GM19035 (cell line): ENCODE measurements at regions not wholly inside any gene's neighbourhood (a gene's known extent, or its start where the extent isn't known, plus 50 kb on each side); places are given as distances from the start of the nearest gene placed in this dataset.

Source experiments
- ATAC-seq: cut with Tn5 transposase; IDR thresholded peaks from one replicate; pipeline ENCODE4 v1.9.1; 2021; ENCODE audit not compliant: unreplicated experiment

DNA sequence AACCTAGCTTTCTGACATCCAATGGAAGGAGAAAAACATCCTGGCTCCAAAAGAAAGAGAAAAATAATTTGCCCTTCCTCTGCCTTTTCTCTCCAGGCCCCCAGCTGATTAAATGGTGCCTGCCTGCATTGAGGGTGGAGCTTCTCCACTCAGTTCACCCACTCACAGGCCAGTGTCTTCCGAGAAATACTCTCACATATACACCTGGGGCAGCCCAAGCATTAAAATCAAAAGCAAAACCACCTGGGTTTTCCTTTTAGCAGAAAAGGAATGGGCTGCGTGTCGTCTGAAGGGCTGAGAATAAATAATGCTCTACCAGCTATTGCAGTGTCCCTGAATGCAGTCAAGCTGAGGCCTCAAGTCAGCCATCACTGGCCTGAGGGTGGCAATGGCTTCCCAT lies 1143.8 kb upstream of the TENM4 start:
- no peak for ATAC-seq

DNA sequence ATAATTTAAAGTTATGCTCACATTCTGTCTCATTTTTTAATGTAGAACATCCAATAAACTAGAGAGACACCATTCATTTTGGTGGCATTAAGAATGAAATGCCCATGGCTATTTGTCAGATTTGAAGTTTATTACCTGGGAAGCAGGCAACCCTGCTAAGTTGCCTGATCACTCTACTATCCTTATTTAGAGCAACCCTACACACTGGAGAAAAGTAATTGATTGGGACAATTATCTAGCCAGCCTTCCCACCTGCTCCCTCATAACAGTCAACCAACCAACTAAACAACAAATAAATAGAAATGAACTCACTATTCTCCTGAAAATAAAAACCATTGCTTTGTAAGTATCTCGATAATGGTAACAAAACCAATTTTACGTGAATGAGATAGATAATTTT lies 1129.0 kb upstream of the TENM4 start:
- no peak for ATAC-seq

DNA sequence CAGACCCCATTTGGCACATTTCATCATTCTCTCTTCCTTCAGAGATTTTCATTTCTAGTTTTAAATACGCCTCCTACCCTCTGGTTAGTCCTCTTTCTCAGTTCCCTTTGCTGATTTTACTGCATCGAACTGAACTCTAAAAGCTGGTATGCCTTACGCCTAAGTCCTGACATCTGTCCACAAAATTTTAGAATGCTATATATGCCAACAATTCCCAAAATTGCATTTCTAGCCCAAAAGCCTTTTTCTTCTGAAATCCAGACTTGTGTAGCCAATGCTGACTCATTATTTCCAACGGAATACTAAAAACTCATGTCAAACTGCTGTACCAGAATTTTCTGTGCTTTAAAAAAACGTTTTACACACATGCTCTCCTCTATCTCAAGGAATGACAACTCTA lies 1124.4 kb upstream of the TENM4 start:
- ATAC-seq, result no peak

DNA sequence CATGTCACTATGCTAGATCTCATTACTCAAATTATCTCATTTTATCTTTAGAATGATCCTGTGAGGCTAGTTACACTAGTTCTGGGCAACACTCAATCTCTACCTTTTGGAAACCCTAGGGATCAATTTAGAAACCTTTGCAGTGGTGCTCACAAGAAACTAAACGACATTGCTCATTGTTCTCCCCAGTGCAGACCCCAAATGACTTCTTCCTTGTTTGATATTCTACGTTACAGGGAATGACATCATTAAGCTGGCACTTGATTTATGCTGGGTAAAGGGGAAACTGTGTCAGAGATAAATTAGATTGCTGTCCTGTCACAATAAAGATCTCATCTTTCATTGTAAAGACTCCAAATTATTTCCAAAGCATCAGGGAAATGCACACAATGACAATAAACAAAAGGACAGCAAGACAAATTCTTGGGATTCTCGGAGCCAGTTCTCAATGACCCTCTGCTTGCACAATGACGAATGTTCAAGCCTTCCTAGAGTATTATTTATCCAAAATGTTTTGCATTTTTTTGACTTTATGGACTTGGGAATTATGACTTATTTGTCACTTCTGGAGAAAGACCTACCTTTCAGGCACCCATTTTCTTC lies 1121.8 kb upstream of the TENM4 start:
- ATAC-seq, result no peak

DNA sequence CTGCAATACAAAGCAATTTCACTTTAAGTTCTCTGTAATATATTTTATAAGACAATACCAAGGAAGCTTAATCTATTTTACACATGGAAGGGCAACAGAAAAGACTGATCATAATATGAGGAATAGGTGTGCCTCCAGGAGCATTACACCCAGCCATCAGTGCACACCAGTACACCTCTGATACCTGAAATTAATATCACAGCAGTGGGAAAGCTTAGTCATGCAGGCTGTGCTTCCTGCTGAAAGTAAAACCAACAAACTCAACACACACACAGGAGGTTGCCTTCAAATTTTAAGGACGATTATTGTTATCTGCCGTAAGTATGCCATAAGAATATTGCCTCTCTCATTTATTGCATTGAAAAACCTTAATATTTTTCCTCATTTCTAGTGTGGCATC lies 1119.1 kb upstream of the TENM4 start:
- ATAC-seq, result no peak

DNA sequence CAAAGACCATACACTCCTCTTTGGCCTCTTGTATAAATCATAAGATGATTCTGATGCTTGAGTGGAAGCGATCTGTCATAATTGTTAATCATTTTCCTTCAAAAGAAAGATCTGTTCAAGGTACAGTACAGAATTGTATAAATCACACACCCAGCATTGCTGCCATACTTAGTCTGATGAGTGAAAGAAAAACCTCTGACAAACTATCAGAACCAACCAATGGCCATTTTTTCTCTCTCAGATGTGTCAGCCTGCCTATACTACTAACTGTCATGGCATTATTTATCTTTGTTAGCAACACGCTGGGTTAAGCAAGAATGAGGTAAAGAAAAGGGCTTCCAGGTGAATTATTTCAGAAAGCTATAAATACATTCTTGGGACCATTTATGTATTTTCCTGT lies 1112.7 kb upstream of the TENM4 start:
- no peak for ATAC-seq

DNA sequence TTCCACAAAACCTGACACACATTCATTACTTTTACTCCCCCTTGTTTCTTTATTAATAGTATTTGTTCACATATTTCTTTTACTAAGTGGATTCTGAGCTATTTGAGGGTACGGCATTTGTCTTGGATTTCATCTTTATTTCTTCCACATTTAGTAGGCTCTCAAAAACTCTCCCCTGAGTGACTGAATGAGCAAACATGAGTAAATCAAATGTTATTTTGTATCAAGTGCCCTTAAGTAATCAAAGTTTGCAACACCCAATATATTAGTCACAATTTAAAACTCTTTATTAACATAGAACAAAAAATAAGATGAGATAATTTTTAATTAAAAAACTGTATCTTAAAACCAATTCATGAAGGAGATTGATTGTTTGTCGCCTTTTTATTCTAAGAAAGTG lies 1101.9 kb upstream of the TENM4 start:
- no peak for ATAC-seq

DNA sequence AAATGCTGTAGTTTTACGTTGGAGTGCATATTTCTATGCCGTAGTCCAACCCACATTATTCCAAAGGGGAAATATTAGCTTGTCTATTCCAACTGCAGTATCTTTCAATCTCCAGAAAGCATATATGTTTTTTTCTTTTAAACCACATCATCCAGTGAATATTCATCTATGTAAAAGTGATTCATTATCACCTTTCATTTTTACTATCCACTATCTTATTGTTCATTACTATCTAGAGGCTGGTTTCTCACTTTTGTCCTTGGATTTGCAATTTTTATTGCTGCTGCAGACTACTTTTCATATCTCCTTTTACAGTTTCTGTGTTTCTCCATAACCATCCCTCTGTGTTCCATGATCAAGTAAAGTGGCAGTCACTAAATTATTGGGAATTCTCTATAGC lies 1097.2 kb upstream of the TENM4 start:
- no peak for ATAC-seq

DNA sequence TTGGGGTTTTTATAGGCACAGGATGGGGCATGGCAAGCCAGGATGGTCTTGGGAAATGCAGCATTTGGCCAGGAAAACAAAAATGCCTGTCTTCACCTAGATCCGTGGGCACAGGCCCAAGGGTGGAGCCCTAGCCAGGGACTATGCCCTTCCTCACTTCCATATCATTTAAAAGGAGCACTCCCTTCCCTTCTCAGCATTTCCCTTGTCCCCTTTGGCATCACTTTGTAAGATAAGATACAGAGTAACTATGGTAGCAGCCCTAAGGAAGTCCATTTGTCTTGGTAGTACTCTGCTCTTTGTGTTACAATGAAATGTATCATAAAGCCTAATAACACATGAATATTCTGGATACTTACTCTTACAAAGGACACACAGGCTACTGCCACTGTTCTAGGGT lies 1092.6 kb upstream of the TENM4 start:
- no peak for ATAC-seq

DNA sequence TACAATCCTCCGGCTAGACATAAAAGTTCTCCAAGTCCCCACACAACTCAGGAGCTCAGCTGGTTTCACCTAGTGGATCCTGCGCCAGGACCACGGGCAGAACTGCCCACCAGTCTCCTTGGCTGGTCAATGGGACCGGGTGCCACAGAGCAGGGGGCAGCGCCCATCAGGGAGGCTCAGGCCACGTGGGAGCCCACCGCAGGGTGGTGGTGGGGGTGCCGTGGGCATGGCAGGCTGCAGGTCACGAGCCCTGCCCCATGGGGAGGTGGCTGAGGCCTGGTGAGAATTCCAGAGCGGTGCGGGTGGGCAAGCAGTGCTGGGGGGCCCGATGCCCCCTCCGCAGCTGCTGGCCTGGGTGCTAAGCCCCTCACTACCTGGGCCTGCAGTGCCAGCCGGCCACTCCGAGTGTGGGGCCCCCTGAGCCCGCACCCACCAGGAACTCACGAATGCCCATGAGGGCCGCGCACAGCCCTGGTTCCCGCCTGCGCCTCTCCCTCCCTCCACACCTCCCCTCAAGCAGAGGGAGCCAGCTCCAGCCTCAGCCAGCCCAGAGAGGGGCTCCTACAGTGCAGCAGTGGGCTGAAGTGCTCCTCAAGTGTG lies 1091.9 kb upstream of the TENM4 start:
- ATAC-seq, result no peak

DNA sequence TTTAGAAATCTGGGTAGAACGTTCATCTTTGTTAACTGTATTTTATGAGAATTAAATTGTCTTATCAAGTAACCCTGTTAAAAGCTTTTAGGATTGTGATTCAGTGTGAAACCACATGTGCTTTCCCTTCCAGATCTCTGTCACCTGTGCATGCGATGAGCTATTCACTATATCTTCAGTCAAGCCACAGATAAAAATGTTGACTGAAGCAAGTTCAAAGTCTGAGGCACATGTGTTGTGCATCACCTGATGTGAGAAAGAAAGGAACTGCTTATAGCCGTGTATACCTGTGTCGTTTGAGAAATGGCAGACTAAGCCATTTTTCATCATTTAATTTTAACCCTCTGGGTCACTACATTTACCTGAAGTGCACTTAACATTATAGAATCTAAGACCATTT lies 1088.9 kb upstream of the TENM4 start:
- no peak for ATAC-seq

DNA sequence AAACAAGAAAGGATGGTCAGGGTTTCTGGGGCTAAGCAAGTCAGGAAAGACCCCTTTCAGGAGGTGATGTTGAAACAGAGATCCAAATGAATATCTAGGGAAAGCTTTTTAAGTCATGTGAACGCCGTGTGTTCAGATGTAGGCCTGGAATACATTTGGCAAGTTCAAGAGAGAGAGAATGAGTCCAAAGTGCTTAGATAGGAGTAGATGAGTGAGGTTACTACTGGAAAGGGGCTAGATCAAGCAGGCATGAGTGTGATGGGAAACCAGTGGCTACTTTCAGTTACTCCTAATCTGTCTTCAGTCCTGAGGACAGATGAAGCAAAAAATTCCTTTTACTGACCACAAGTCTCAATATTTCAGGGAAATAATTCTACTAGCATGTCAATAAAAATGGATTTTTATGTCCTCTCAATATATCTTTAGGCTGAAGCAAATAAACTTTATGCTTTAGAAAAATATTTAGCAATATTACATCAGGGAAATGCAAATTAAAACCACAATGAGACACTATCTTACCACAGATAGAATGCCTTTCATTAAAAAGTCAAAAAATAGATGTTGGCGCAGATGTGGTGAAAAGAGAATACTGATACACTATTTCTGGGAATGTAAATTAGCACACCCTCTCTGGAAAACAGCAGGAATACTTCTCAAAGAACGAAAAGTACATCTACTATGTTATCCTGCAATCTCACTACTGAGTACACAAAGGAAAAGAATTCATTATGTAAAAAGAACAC lies 1085.0 kb upstream of the TENM4 start:
- ATAC-seq, result no peak

DNA sequence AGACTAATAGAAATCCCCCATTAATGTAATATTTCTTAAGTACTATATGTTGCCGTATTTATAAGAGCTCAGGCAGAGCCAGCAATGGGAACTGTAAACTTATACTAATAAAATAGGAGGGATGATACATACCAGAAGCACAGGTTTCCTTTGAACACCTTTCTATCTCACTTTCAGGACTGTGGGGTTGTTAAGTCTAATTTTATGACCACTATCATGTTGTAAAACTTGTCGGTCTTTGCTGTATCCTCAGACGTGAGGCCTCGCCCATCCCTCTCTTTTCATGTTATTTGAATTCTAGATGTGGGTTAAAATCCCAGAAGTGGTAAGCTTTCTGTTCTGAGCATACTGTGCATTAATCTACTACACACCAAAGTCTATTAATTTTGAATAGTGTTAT lies 1083.5 kb upstream of the TENM4 start:
- no peak for ATAC-seq

DNA sequence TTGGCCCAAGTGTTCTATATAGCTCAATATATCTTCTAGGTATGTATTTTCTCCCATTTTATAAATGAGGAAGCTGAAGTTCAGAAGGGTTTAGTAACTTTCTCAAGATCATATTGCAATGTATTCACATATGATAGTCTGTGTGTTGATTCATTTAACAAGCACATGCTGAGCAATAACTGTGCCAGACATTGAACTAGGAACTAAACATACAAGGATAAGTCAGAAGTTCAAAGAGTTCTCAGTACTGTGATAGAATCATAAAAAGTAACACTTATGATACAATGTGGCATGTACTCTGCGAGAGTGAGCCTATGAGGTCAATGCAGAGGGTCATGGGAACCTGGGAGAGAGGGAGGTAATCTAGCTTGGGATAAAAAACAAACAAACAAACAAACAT lies 1082.2 kb upstream of the TENM4 start:
- no peak for ATAC-seq

DNA sequence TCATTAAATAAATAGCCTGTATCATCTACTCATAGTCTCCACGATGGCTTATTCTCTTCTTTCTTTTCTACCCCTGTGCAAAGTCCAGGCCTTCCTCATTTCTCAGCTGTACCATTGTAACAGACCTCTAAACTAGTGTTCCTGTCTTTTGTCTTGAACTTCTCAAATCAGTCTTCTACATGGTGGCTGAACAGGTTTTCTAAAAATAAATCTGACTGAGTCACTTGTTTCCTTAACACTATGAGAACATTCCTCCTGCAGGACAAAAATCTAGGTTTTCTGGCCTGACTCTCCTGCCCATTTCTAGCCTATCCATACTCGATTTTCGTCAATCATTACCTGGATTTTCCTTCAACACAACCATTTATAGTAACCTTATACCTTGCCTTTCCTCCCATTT lies 1080.8 kb upstream of the TENM4 start:
- ATAC-seq, result no peak

DNA sequence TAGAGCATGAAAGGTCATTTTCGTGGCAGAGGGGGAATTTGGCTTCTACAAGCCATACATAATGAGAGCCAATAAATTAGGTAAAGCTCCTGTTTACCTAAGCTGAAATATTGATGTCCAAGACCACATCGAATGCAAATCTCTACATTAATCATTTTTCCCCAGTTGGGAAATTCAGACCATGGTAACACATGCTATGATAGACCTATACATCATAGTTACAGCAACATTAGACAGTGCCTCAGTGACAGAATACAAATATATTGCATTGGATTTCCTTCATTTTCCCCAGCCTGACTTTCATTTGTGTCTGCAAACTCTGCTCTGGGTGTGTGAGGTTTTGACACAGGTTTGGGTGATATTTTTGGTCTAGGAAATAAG lies 1079.7 kb upstream of the TENM4 start:
- ATAC-seq, result no peak

DNA sequence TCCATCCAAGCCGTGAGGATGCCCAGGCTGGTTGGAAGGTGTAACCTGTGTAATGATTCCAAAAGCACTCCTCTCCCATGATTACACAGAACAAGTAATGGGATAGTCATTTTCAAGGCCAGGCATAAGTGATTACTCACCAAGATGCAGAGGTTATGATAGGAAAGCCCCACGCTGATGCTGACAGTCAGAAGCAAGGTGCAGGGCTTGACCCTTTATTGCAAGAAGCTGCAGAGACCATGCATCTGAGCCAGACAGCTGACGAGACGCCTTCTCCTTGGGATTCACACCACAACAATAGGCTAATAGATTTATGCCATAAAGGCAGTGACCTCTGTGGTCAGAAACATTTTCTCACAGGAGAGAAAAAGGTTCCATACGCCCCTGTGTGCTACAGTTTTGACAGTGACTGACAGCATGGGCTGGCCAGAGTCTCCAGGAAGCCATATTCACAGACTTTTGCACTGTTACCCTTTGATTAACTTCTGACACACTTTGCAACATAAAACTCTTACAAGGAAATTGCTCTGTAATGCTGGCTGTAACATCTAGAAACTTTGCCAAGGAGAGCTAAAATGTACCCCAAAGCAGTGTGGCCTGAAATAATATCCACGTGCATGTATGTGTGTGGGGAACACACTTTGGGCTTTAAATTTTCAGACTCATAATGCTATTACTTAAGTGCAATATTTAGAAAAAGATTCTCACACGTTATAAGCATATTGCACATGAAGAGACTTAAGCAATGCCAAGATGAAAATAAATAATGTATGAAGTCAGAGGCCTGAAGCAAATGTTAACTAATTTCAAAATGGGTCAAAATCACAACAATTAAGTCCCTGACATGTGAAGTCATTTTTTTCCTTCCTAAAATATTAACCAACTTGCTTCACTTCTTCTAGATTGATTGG lies 1079.0 kb upstream of the TENM4 start:
- ATAC-seq, result no peak

DNA sequence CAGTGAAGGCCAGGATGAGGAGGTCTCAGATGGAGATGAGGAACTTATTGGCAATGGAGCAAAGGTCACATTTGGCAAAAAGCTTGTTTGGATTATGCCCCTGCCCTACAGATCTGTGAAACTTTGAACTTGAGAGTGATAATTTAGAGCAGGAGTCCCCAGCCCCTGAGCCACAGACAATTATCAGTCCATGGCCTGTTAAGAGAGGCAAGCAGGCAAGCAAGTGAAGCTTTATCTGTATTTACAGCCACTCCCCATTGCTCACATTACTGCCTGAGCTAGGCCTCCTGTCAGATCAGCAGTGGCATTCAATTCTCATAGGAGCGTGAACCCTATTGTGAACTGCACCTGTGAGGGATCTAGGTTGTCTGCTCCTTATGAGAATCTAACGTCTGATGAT lies 1076.9 kb upstream of the TENM4 start:
- no peak for ATAC-seq

DNA sequence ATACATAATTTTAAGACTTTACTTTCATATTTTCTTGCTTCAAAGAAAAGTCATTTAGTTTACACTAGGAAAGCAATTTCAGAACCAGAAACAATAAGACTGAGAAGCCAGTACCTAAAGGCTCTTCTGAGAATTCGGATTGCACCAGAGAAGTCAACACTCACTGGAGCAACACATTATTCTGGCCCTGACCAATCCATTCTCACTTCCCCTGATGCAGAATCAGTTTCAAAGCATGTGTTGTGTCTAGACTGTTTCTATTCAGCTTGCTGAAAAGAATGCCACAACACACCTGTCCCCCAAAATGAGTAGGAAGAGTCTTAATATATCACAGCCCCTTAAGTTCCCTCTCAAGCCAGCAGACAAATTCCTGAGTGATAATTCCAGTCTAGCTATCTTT lies 1074.3 kb upstream of the TENM4 start:
- no peak for ATAC-seq

DNA sequence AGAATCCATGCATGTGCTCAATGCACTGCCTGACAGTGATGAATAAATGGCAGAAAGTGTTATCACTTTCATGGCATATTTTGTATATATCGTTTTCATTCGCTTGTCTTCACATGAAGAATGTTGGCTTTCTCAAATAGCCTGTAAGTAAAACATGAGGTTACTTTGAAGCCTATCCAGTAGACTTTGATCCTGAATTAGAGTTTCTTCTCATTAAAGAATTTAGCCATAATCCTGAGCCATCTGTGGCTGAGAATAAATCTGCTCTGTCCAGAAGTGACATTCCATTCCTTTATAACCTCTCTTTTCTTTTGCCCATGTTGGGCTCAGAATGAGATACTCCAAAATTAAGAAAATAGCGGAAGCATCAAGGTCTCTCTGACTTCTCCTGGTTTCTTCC lies 1071.7 kb upstream of the TENM4 start:
- ATAC-seq, result no peak

DNA sequence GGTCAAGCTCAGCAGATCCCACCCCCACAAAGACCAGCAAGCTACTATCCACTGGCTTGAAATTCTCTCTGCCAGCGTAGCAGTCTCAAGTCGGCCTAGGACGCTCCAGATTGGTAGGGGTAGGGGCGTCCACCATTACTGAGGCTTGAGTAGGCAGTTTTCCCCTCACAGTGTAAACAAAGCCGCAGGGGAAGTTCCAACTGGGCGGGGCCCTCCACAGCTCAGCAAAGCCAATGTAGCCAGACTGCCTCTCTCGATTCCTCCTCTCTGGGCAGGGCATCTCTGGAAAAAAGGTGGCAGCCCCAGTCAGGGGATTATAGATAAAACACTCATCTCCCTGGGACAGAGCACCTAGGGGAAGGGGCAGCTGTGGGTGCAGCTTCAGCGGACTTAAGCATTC lies 1064.9 kb upstream of the TENM4 start:
- no peak for ATAC-seq

DNA sequence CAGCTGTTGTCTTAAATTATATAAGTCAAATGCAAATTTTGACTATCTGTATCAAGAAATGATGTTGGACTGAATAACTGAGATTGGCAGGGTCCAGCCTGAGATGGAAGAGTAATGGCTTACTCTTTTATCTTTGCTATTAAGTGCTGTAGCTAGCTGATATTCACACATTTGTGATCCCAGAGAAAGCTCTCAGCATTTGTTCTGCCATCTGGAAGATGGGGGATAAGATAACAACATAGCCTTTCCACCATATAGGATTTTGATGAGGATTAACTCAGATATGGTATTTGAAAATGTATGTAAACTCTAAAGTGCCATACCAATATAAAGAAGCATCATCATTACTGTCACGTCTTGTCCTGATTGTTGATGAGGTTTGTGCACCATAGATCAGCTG lies 1063.2 kb upstream of the TENM4 start:
- ATAC-seq, result no peak
